Liver (tissue), 8 donors: ENCODE measurements at regions not wholly inside any gene's neighbourhood (a gene's known extent, or its start where the extent isn't known, plus 50 kb on each side); places are given as distances from the start of the nearest gene placed in this dataset.

Experiments
- DNase-seq: peaks from one replicate; pipeline ENCODE4 v3.0.0-alpha.2; 2017; ENCODE audit warnings: low spot score
- H3K27ac ChIP-seq, 2 donors: one replicate each; pipeline ENCODE4 v1.7.0; 2013; ENCODE audit warnings: inconsistent platforms in 2 of 2, low read length in 2 of 2, control low read depth in 1 of 2, low read depth in 1 of 2, mild to moderate bottlenecking in 1 of 2
- H3K27me3 ChIP-seq, 4 donors: one replicate each; pipeline versions ENCODE4 v1.6.1 to v1.7.0; 2013; ENCODE audit warnings: low read length in 3 of 4, inconsistent platforms in 1 of 4, mild to moderate bottlenecking in 1 of 4, moderate library complexity in 1 of 4; ENCODE audit not compliant: control insufficient read depth in 4 of 4, insufficient read depth in 4 of 4
- H3K36me3 ChIP-seq, 4 donors: one replicate each; pipeline versions ENCODE4 v1.6.1 to v1.7.0; 2013; ENCODE audit warnings: low read length in 3 of 4, mild to moderate bottlenecking in 3 of 4, low read depth in 1 of 4, moderate library complexity in 1 of 4; ENCODE audit not compliant: control insufficient read depth in 4 of 4, insufficient read depth in 3 of 4
- H3K4me1 ChIP-seq, 4 donors: one replicate each; pipeline versions ENCODE4 v1.6.1 to v1.7.0; 2013; ENCODE audit warnings: low read length in 3 of 4, mild to moderate bottlenecking in 3 of 4, moderate library complexity in 1 of 4; ENCODE audit not compliant: control insufficient read depth in 4 of 4, insufficient read depth in 4 of 4
- H3K4me3 ChIP-seq, 3 donors: one replicate each; pipeline versions ENCODE4 v1.6.1 to v1.7.0; 2013; ENCODE audit warnings: low read length in 3 of 3, control low read depth in 1 of 3, low read depth in 1 of 3, mild to moderate bottlenecking in 1 of 3
- H3K9ac ChIP-seq, 2 donors: one replicate each; pipeline ENCODE4 v1.7.0; 2013; ENCODE audit warnings: low read length in 2 of 2, mild to moderate bottlenecking in 2 of 2, moderate library complexity in 2 of 2, control low read depth in 1 of 2, low read depth in 1 of 2
- H3K9me3 ChIP-seq, 4 donors: one replicate each; pipeline versions ENCODE4 v1.6.1 to v1.7.0; 2013; ENCODE audit warnings: low read length in 3 of 4; ENCODE audit not compliant: control insufficient read depth in 4 of 4
- ATF3 ChIP-seq: IDR thresholded peaks from 2 replicates; pipeline ENCODE4 v1.6.1; 2016; ENCODE audit warnings: antibody characterized with exemption
- FOXA2 ChIP-seq: IDR thresholded peaks from 2 replicates; pipeline ENCODE4 v1.6.1; 2016; ENCODE audit warnings: antibody characterized with exemption
- GABPA ChIP-seq, 2 donors: IDR thresholded peaks in 1 of 2; conservative IDR thresholded peaks in 1 of 2; 2 replicates each; pipeline ENCODE4 v1.6.1; 2016; ENCODE audit warnings: antibody characterized with exemption in 2 of 2, mild to moderate bottlenecking in 1 of 2, moderate library complexity in 1 of 2
- HNF4A ChIP-seq, 2 donors: conservative IDR thresholded peaks; 2 replicates each; pipeline ENCODE4 v1.6.1; 2016; ENCODE audit warnings: antibody characterized with exemption in 2 of 2, mild to moderate bottlenecking in 2 of 2
- JUND ChIP-seq, 2 donors: IDR thresholded peaks; 2 replicates each; pipeline ENCODE4 v1.6.1; 2016; ENCODE audit warnings: antibody characterized with exemption in 2 of 2
- RAD21 ChIP-seq, 2 donors: IDR thresholded peaks; 2 replicates each; pipeline ENCODE4 v1.6.1; 2016; ENCODE audit warnings: antibody characterized with exemption in 2 of 2, mild to moderate bottlenecking in 2 of 2
- RXRA ChIP-seq, 2 donors: IDR thresholded peaks; 2 replicates each; pipeline ENCODE4 v1.6.1; 2017 to 2018; ENCODE audit warnings: antibody characterized with exemption in 2 of 2, mild to moderate bottlenecking in 1 of 2
- SP1 ChIP-seq: IDR thresholded peaks from 2 replicates; pipeline ENCODE4 v1.6.1; 2018; ENCODE audit warnings: antibody characterized with exemption, mild to moderate bottlenecking
- TAF1 ChIP-seq: conservative IDR thresholded peaks from 2 replicates; pipeline ENCODE4 v1.6.1; 2016; ENCODE audit warnings: antibody characterized with exemption, mild to moderate bottlenecking
- YY1 ChIP-seq: IDR thresholded peaks from 2 replicates; pipeline ENCODE4 v1.6.1; 2016; ENCODE audit warnings: antibody characterized with exemption, mild to moderate bottlenecking
- ZBTB33 ChIP-seq: IDR thresholded peaks from 2 replicates; pipeline ENCODE4 v1.6.1; 2016; ENCODE audit warnings: antibody characterized with exemption
- WGBS: extraction: QIAGEN DNeasy Blood & Tissue Kit; methylation state at CpG from one replicate; pipeline ENCODE4 v1.1.7; 2013; 5-methylcytosine and 5-hydroxymethylcytosine counted together
- TF ChIP-seq, protein P1 (sequence below): fragments of 150-350 bp; IDR thresholded peaks from 2 replicates; pipeline ENCODE4 v1.5.1; 2017; ENCODE audit warnings: improper control_type of control experiment, low read depth, low read length; ENCODE audit not compliant: missing input control
- donor health status: healthy.
- donor health status: healthy.
- donor health status: healthy.
- donor health status: healthy.
- donor health status: healthy.

DNA sequence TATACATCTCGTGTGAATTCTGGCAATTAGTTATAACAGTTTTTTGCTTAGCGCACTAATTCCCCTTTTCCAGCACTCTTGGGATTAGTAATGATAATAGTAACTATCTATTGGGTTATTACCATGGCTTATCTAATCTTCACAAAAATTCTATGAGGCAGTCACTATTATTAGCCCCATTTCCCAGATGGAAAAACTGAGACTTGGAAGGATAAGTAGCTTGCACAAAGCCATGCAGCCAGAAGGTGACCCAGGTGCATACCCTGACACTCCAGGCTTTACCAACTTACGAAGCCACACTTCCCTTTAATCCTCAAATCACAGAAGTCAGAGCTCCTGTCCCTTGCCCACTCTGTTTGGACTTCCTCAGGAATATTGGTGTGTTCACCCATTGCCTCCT, 156.8 kb downstream of the CYP26B1 start:
- H3K27me3 ChIP-seq, result peaks cover 0 to 2% (median 0%) of the 10 kb centered on the region in 4 donors
- no peak overlapping the region for H3K27ac ChIP-seq
- no peak for TF ChIP-seq RXRA (IDR thresholded peaks at IDR 0.05)
- TF ChIP-seq FOXA2, result no peak
- no peak for TF ChIP-seq ZBTB33
- TF ChIP-seq, protein P1, sequence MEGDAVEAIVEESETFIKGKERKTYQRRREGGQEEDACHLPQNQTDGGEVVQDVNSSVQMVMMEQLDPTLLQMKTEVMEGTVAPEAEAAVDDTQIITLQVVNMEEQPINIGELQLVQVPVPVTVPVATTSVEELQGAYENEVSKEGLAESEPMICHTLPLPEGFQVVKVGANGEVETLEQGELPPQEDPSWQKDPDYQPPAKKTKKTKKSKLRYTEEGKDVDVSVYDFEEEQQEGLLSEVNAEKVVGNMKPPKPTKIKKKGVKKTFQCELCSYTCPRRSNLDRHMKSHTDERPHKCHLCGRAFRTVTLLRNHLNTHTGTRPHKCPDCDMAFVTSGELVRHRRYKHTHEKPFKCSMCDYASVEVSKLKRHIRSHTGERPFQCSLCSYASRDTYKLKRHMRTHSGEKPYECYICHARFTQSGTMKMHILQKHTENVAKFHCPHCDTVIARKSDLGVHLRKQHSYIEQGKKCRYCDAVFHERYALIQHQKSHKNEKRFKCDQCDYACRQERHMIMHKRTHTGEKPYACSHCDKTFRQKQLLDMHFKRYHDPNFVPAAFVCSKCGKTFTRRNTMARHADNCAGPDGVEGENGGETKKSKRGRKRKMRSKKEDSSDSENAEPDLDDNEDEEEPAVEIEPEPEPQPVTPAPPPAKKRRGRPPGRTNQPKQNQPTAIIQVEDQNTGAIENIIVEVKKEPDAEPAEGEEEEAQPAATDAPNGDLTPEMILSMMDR, result no peak
- H3K4me1 ChIP-seq, result no peaks in the 10 kb centered on the region
- no peak for DNase-seq
- H3K36me3 ChIP-seq, result no peaks in the 10 kb centered on the region
- no peak overlapping the region for H3K9ac ChIP-seq
- WGBS, result 84% methylated on average over 3 of the region's 3 CpGs
- no peak overlapping the region for H3K4me3 ChIP-seq
- H3K9me3 ChIP-seq, result no peaks in the 10 kb centered on the region

DNA sequence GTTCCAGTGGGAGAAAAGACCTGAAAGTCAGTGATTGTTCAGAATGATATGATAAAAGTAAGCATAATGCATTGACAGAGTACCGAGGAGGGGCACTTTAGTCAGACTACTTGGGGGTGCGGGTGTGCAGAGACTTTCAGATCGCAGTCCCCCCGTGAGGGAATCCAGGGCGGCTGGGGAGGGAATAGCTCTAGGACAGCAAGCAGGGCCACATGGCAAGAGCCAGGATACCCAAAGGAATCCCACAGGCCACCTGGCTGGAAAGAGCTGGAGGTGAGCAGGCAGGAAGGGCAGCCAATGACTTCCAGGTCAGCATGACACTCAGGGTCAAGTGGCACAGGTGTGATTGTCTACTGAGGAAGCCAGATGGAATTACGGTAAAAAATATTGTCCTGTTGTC, 157.5 kb downstream of the CYP26B1 start:
- Histone ChIP-seq H3K4me3 (no peak overlapping the region), H3K4me1 (no peaks in the 10 kb centered on the region), H3K9me3 (no peaks in the 10 kb centered on the region), H3K27me3 (peaks cover 0 to 3% (median 0%) of the 10 kb centered on the region in 4 donors), H3K9ac (no peak overlapping the region), H3K36me3 (no peaks in the 10 kb centered on the region), H3K27ac (no peak overlapping the region)
- TF ChIP-seq, protein P1, result no peak
- no peak for TF ChIP-seq FOXA2
- TF ChIP-seq TAF1, result no peak
- WGBS, result 94% methylated on average over 6 of the region's 6 CpGs
- no peak for DNase-seq

- Histone ChIP-seq H3K9ac (no peak overlapping the region), H3K27me3 (peaks cover 0 to 3% (median 0%) of the 10 kb centered on the region in 4 donors), H3K36me3 (no peaks in the 10 kb centered on the region), H3K4me1 (no peaks in the 10 kb centered on the region), H3K4me3 (no peak overlapping the region), H3K9me3 (no peaks in the 10 kb centered on the region), H3K27ac (no peak overlapping the region)
- DNase-seq, result no peak
- 94% methylated on average over 5 of the region's 5 CpGs for WGBS
- TF ChIP-seq ATF3, result no peak
- no peak for TF ChIP-seq TAF1
- no peak for TF ChIP-seq GABPA (IDR thresholded peaks at IDR 0.05 in 1 of 2, conservative IDR thresholded peaks at IDR 0.05 in 1 of 2)
- no peak for TF ChIP-seq RXRA (IDR thresholded peaks at IDR 0.05)
- TF ChIP-seq HNF4A (conservative IDR thresholded peaks at IDR 0.05), result no peak
- TF ChIP-seq YY1, result no peak
- no peak for TF ChIP-seq ZBTB33
- TF ChIP-seq RAD21 (IDR thresholded peaks at IDR 0.05), result no peak
- TF ChIP-seq SP1, result no peak
- no peak for TF ChIP-seq JUND (IDR thresholded peaks at IDR 0.05)
- TF ChIP-seq, protein P1, result no peak
- no peak for TF ChIP-seq FOXA2
These were observed 158.0 kb downstream of the CYP26B1 start for GRCh38 chr2:71989671-71990070.
